Activated T-helper 2 cell treated with anti-CD3 and anti-CD28 coated beads, Interferon-gamma antibody, Interleukin-2, Interleukin-4, amounts not matched to agents 10 μg/mL and 5 μg/mL and 100 μg/mL, durations not matched to agents 14 hours and 24 hours and 36 hours (primary cell): ENCODE measurements at regions not wholly inside any gene's neighbourhood (a gene's known extent, or its start where the extent isn't known, plus 50 kb on each side); places are given as distances from the start of the nearest gene placed in this dataset.

Experiments
- DNase-seq: peaks from one replicate; pipeline ENCODE4 v3.0.0; 2021; ENCODE audit warnings: low spot score
- H3K27ac Mint-ChIP-seq: one replicate; pipeline ENCODE4 v1.8.0; 2021; ENCODE audit warnings: mixed read lengths
- H3K27me3 Mint-ChIP-seq: one replicate; pipeline ENCODE4 v1.8.0; 2021; ENCODE audit warnings: low read depth, mixed read lengths
- H3K36me3 Mint-ChIP-seq: one replicate; pipeline ENCODE4 v1.8.0; 2021; ENCODE audit warnings: low read depth, mixed read lengths
- H3K4me1 Mint-ChIP-seq: one replicate; pipeline ENCODE4 v1.8.0; 2021; ENCODE audit warnings: low read depth, mixed read lengths
- H3K4me3 Mint-ChIP-seq: one replicate; pipeline ENCODE4 v1.8.0; 2021; ENCODE audit warnings: low read depth, mild to moderate bottlenecking, moderate library complexity, mixed read lengths
- H3K9me3 Mint-ChIP-seq: one replicate; pipeline ENCODE4 v1.8.0; 2021; ENCODE audit warnings: mixed read lengths
- intact Hi-C: fragments of 100-400 bp; cut with micrococcal nuclease; formaldehyde crosslinking; loops from one replicate; pipeline ENCODE4 v1.15.1; 2023

DNA sequence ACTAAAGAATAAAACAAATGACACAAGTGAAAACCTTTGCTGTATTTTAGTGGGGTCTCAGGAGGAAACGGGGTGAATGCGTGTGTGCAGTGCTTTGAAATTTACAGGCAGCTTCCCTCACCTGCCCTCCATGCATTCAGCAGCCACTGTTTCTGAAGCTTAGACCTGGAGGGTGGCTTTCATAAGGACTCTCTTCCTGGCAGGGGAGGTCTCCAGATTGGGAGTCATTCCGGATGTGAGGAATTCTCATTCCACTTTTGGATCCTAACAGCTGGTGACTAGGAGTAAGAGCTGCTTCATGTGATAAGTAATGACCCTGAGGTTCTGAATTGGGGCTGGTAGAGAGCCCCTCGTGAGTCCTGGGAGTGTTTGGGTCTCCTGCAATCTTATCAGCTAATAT lies 192.5 kb downstream of the SH3BP4 start:
- H3K4me1 Mint-ChIP-seq = no peaks in the 10 kb centered on the region
- H3K27me3 Mint-ChIP-seq = no peaks in the 10 kb centered on the region
- H3K9me3 Mint-ChIP-seq = no peaks in the 10 kb centered on the region
- H3K36me3 Mint-ChIP-seq = no peaks in the 10 kb centered on the region
- intact Hi-C loops = no loop called here
- no peak for DNase-seq
- no peak overlapping the region for H3K27ac Mint-ChIP-seq
- no peak overlapping the region for H3K4me3 Mint-ChIP-seq

GRCh38 chr2:235146206-235146605 lies 194.4 kb downstream of the SH3BP4 start:
- Mint-ChIP-seq H3K4me3 (no peak overlapping the region), H3K27me3 (no peaks in the 10 kb centered on the region), H3K36me3 (no peaks in the 10 kb centered on the region), H3K27ac (no peak overlapping the region), H3K4me1 (no peaks in the 10 kb centered on the region), H3K9me3 (no peaks in the 10 kb centered on the region)
- intact Hi-C loops = no loop called here
- no peak for DNase-seq

DNA sequence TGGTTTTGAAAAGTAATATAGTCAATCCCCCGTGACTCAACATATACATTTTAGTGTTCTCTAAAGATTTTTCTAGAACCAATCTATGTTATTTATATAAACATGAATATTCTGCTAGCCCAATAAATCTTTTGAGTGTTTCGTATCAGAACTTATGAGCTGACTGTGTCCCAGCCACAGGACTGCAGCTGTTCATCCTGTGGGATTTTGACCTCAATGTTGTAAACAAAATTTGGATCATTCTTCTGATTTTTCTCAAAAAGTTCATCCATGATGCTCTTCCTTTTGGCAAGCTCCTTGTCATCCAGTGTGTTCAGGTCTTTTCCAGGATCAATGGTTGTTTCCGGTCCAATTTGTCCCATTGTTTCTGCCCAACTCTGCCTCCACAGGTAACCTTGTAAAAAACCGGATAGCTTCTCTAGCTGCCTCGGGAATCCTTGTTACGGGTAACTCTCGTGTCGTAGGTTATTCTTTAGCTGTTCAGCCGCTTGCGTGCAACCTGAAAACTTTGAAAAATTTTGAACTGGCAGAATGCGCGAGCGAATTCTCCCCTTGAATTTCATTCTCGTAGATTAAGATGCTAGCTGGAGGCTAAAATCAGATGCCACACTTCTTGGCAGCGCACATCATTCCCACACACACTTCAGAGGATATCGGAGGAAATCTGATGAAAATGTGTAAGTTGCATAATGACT lies 195.2 kb downstream of the SH3BP4 start:
- Mint-ChIP-seq H3K4me3 (no peak overlapping the region), H3K27ac (no peak overlapping the region), H3K36me3 (no peaks in the 10 kb centered on the region), H3K9me3 (no peaks in the 10 kb centered on the region), H3K4me1 (no peaks in the 10 kb centered on the region), H3K27me3 (no peaks in the 10 kb centered on the region)
- DNase-seq = no peak
- intact Hi-C loops = no loop called here

- Mint-ChIP-seq H3K27ac (no peak overlapping the region), H3K9me3 (no peaks in the 10 kb centered on the region), H3K4me1 (no peaks in the 10 kb centered on the region), H3K4me3 (no peak overlapping the region), H3K36me3 (no peaks in the 10 kb centered on the region), H3K27me3 (no peaks in the 10 kb centered on the region)
- intact Hi-C loops = no loop called here
- DNase-seq = no peak
These were observed 196.7 kb downstream of the SH3BP4 start for GRCh38 chr2:235148201-235149170.

DNA sequence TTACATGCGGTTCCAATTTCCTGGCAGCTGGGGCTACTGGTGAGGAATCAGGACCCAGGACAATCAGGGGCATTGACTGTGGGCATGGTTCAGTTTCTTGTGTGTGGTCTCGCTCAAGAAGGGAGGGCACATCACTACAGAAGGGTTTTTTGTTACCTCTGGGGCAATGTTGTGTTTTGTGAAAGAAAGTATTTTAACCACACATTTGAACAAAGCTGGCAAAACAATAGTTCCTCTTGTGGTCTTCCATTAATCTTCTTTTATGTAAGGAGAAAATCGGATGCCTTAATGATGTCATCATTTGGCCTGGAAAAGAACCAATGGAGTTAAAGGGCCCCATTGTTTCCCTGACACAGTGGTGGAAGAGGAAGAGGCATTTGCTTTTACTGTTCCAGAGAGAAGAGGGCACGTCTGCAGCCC lies 197.4 kb downstream of the SH3BP4 start:
- intact Hi-C loops = no loop called here
- H3K27ac Mint-ChIP-seq = no peak overlapping the region
- H3K9me3 Mint-ChIP-seq = no peaks in the 10 kb centered on the region
- H3K27me3 Mint-ChIP-seq = no peaks in the 10 kb centered on the region
- no peaks in the 10 kb centered on the region for H3K36me3 Mint-ChIP-seq
- H3K4me1 Mint-ChIP-seq = no peaks in the 10 kb centered on the region
- no peak overlapping the region for H3K4me3 Mint-ChIP-seq
- DNase-seq = no peak

GRCh38 chr2:235149736-235150135 lies 197.9 kb downstream of the SH3BP4 start:
- Mint-ChIP-seq H3K4me1 (no peaks in the 10 kb centered on the region), H3K36me3 (no peaks in the 10 kb centered on the region), H3K27ac (no peak overlapping the region), H3K27me3 (no peaks in the 10 kb centered on the region), H3K9me3 (no peaks in the 10 kb centered on the region), H3K4me3 (no peak overlapping the region)
- DNase-seq = no peak
- intact Hi-C loops = no loop called here

- H3K36me3 Mint-ChIP-seq = no peaks in the 10 kb centered on the region
- no peak overlapping the region for H3K4me3 Mint-ChIP-seq
- no peaks in the 10 kb centered on the region for H3K9me3 Mint-ChIP-seq
These were observed 199.3 kb downstream of the SH3BP4 start for GRCh38 chr2:235151152-235151551.

DNA sequence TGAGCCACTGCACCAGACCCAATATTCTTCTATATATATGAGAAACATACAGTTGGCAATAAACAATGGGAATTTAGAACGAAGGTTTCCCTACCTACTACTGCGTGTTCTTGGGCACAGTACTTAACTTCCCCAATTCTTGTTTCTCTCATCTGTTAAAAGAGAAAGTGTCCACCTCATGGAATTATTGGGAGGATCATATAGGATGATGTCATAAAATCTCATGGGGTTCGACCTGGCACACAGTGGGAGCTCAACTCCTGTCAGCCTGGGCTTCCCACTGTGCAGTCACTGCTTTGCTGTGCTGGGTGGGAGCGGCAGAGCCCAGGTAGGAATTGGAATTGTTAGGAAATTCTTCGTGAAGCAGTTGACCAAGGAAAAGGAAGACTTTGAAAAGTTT lies 203.3 kb downstream of the SH3BP4 start:
- Mint-ChIP-seq H3K9me3 (no peaks in the 10 kb centered on the region), H3K4me3 (no peak overlapping the region), H3K27me3 (no peaks in the 10 kb centered on the region), H3K4me1 (no peaks in the 10 kb centered on the region), H3K36me3 (no peaks in the 10 kb centered on the region), H3K27ac (no peak overlapping the region)
- intact Hi-C loops = no loop called here
- DNase-seq = no peak

More at GRCh38 chr2:235151152-235151551, 199.3 kb downstream of the SH3BP4 start:
- DNase-seq = no peak
- Mint-ChIP-seq H3K27ac (no peak overlapping the region), H3K27me3 (no peaks in the 10 kb centered on the region), H3K4me1 (no peaks in the 10 kb centered on the region)
- intact Hi-C loops = no loop called here

DNA sequence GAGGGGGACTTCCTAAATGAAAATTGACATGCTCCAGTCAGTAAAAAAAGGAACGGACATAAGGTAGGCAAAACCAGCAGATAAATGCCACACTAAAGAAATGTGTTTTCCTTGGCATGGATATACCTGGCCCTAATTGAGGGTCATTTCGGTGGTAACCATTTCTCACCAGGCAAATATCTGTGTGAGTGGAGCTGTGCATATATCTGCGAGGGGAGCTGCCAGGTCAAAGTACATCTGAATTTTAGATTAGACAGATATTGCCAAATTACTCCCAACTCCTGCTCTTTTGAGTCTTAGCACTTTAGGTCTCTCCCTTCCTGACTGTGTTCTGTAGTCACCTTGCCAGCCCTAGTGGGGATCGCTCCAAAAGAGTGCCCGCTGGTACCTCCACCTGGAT lies 204.2 kb downstream of the SH3BP4 start:
- no peak for DNase-seq
- Mint-ChIP-seq H3K9me3 (no peaks in the 10 kb centered on the region), H3K27me3 (no peaks in the 10 kb centered on the region)

GRCh38 chr2:235157746-235158482 lies 206.1 kb downstream of the SH3BP4 start:
- no peaks in the 10 kb centered on the region for H3K36me3 Mint-ChIP-seq
- H3K27ac Mint-ChIP-seq = no peak overlapping the region
- no peak for DNase-seq
- H3K4me1 Mint-ChIP-seq = no peaks in the 10 kb centered on the region
- H3K4me3 Mint-ChIP-seq = no peak overlapping the region
- H3K9me3 Mint-ChIP-seq = no peaks in the 10 kb centered on the region
- H3K27me3 Mint-ChIP-seq = no peaks in the 10 kb centered on the region
- intact Hi-C loops = no loop called here

More for the DNA sequence above, 204.2 kb downstream of the SH3BP4 start:
- Mint-ChIP-seq H3K27ac (no peak overlapping the region), H3K36me3 (no peaks in the 10 kb centered on the region), H3K4me3 (no peak overlapping the region), H3K4me1 (no peaks in the 10 kb centered on the region)
- intact Hi-C loops = no loop called here

- H3K36me3 Mint-ChIP-seq = no peaks in the 10 kb centered on the region
- intact Hi-C loops = no loop called here
- H3K9me3 Mint-ChIP-seq = no peaks in the 10 kb centered on the region
- no peak overlapping the region for H3K27ac Mint-ChIP-seq
- no peaks in the 10 kb centered on the region for H3K27me3 Mint-ChIP-seq
- no peaks in the 10 kb centered on the region for H3K4me1 Mint-ChIP-seq
- no peak for DNase-seq
- no peak overlapping the region for H3K4me3 Mint-ChIP-seq
These were observed 208.5 kb downstream of the SH3BP4 start for GRCh38 chr2:235160281-235160810.

DNA sequence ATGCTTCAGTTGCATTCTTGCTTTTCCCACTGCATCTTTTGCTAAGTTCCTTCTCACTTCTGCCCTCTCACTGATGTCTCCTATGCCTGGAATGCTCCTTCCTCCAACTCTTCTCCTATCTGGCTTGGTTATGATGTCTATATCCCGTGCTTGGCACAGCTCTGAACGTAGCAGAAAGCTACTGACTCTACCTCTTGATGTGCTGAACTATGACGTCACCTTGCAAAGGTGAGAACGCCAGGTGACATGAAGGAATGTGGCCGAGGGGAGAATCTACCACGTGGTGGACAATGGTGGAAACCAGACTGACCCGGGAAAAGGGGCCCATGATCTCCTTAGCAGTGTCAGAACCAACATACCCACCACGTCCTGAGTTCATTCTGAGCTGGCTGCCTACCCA lies 209.7 kb downstream of the SH3BP4 start:
- no peaks in the 10 kb centered on the region for H3K27me3 Mint-ChIP-seq
- no peaks in the 10 kb centered on the region for H3K9me3 Mint-ChIP-seq
- DNase-seq = no peak
- no peaks in the 10 kb centered on the region for H3K36me3 Mint-ChIP-seq
- intact Hi-C loops = no loop called here
- no peaks in the 10 kb centered on the region for H3K4me1 Mint-ChIP-seq
- H3K27ac Mint-ChIP-seq = no peak overlapping the region
- no peak overlapping the region for H3K4me3 Mint-ChIP-seq
